ENCODE measurements at regions not wholly inside any gene's neighbourhood (a gene's known extent, or its start where the extent isn't known, plus 50 kb on each side); places are given as distances from the start of the nearest gene placed in this dataset.

- H3K27ac ChIP-seq = no peak overlapping the region
- no peaks in the 10 kb centered on the region for H3K4me1 ChIP-seq
- H3K4me3 ChIP-seq = no peak overlapping the region
- intact Hi-C loops (cut with DNase I) = loop anchor here (10.0 kb wide), 2 partner anchors 125 to 185 kb away; no protein-coding TSS in a partner anchor
- WGBS, 2 donors = 73 to 74% methylated on average over 5 of the region's 6 CpGs
- H3K27me3 ChIP-seq = peaks cover 0 to 19% (median 0%) of the 10 kb centered on the region in 4 donors
- no peaks in the 10 kb centered on the region for H3K36me3 ChIP-seq
- no peak for TF ChIP-seq POLR2A (IDR thresholded peaks at IDR 0.05)
- TF ChIP-seq CTCF (IDR thresholded peaks at IDR 0.05) = no peak
- no peak for DNase-seq
- no peaks in the 10 kb centered on the region for H3K9me3 ChIP-seq
These were observed 121.5 kb upstream of the VASH1 start for GRCh38 chr14:76639606-76640229.

- Histone ChIP-seq H3K27ac (no peak overlapping the region), H3K9me3 (no peaks in the 10 kb centered on the region), H3K36me3 (no peaks in the 10 kb centered on the region), H3K4me1 (no peaks in the 10 kb centered on the region), H3K27me3 (peaks cover 0 to 32% (median 0%) of the 10 kb centered on the region in 4 donors), H3K4me3 (no peak overlapping the region)
- intact Hi-C loops (cut with DNase I) = loop anchor here (10.0 kb wide), 2 partner anchors 126 to 186 kb away; no protein-coding TSS in a partner anchor
- 50 to 67% methylated on average over 1 of the region's 1 CpG for WGBS, 2 donors
- TF ChIP-seq POLR2A (IDR thresholded peaks at IDR 0.05) (no peak), CTCF (IDR thresholded peaks at IDR 0.05) (no peak)
- no peak for DNase-seq
These were observed 120.3 kb upstream of the VASH1 start for GRCh38 chr14:76640923-76641395.

GRCh38 chr14:76641541-76641940 lies 119.7 kb upstream of the VASH1 start:
- TF ChIP-seq CTCF (IDR thresholded peaks at IDR 0.05) = no peak
- TF ChIP-seq POLR2A (IDR thresholded peaks at IDR 0.05) = no peak
- Histone ChIP-seq H3K27me3 (peaks cover 0 to 33% (median 0%) of the 10 kb centered on the region in 4 donors), H3K36me3 (no peaks in the 10 kb centered on the region), H3K4me1 (no peaks in the 10 kb centered on the region), H3K4me3 (no peak overlapping the region), H3K9me3 (no peaks in the 10 kb centered on the region), H3K27ac (no peak overlapping the region)
- no peak for DNase-seq
- 68 to 100% methylated on average over 1 to 2 of the region's 4 CpGs for WGBS, 2 donors
- intact Hi-C loops (cut with DNase I) = loop anchor here (10.0 kb wide), 2 partner anchors 127 to 187 kb away; no protein-coding TSS in a partner anchor

GRCh38 chr14:76643887-76644286 lies 117.4 kb upstream of the VASH1 start:
- Histone ChIP-seq H3K27me3 (peaks cover 0 to 33% (median 0%) of the 10 kb centered on the region in 4 donors), H3K4me3 (no peak overlapping the region), H3K36me3 (no peaks in the 10 kb centered on the region), H3K27ac (no peak overlapping the region), H3K4me1 (no peaks in the 10 kb centered on the region), H3K9me3 (no peaks in the 10 kb centered on the region)
- intact Hi-C loops (cut with DNase I) = loop anchor here (10.0 kb wide), 2 partner anchors 129 to 189 kb away; no protein-coding TSS in a partner anchor
- TF ChIP-seq POLR2A (IDR thresholded peaks at IDR 0.05) (no peak), CTCF (IDR thresholded peaks at IDR 0.05) (no peak)
- 62 to 73% methylated on average over 6 of the region's 6 CpGs for WGBS, 2 donors
- DNase-seq = no peak

GRCh38 chr14:76644855-76645518 lies 116.3 kb upstream of the VASH1 start:
- intact Hi-C loops (cut with DNase I) = loop anchor here (5.0 to 10.0 kb wide), 3 partner anchors 130 to 593 kb away; no protein-coding TSS in a partner anchor
- H3K4me1 ChIP-seq = no peaks in the 10 kb centered on the region
- peak in 5 of 6 experiments; percentile 23 to 64 (median 44) for TF ChIP-seq CTCF (IDR thresholded peaks at IDR 0.05)
- TF ChIP-seq POLR2A (IDR thresholded peaks at IDR 0.05) = no peak
- H3K27ac ChIP-seq = no peak overlapping the region
- H3K27me3 ChIP-seq = peaks cover 0 to 33% (median 0%) of the 10 kb centered on the region in 4 donors
- no peaks in the 10 kb centered on the region for H3K36me3 ChIP-seq
- H3K4me3 ChIP-seq = no peak overlapping the region
- no peaks in the 10 kb centered on the region for H3K9me3 ChIP-seq
- WGBS, 2 donors = 14 to 36% methylated on average over 6 to 11 of the region's 13 CpGs
- no peak for DNase-seq

Measured in esophagus squamous epithelium (tissue), 5 donors.